BJ (cell line): ENCODE measurements at regions not wholly inside any gene's neighbourhood (a gene's known extent, or its start where the extent isn't known, plus 50 kb on each side); places are given as distances from the start of the nearest gene placed in this dataset.

Source experiments
- CTCF ChIA-PET: fragments of 350-600 bp; formaldehyde crosslinking; extraction: SDS; loops from one replicate; lab custom pipeline; 2021; ENCODE audit warnings: antibody characterized with exemption, inconsistent platforms; lab: Yijun Ruan, JAX
- POLR2A ChIA-PET: fragments of 300-600 bp; sonication (Branson Sonifier 250); formaldehyde crosslinking; extraction: SDS; loops from one replicate; lab custom pipeline; 2021; ENCODE audit warnings: antibody characterized with exemption; lab: Charles Lee
- DNase-seq: peaks from one replicate; pipeline ENCODE4 v3.0.0-alpha.2; 2011; ENCODE audit warnings: low read depth
- H3K27me3 ChIP-seq: 2 replicates; pipeline ENCODE4 v1.6.0; 2011; ENCODE audit warnings: low read length; ENCODE audit not compliant: control insufficient read depth, insufficient read depth
- H3K36me3 ChIP-seq: 2 replicates; pipeline ENCODE4 v1.5.1; 2011; ENCODE audit warnings: low read length; ENCODE audit not compliant: control insufficient read depth, insufficient read depth
- H3K4me3 ChIP-seq: 2 replicates; pipeline ENCODE4 v1.5.1; 2011; ENCODE audit warnings: low read depth, mild to moderate bottlenecking, control low read depth, low read length
- TF ChIP-seq, protein P1 (sequence below): IDR thresholded peaks from 2 replicates; pipeline ENCODE4 v1.5.1; 2011; ENCODE audit warnings: low read depth, mild to moderate bottlenecking, control low read depth, inconsistent platforms, low read length, moderate library complexity; ENCODE audit not compliant: insufficient read depth

DNA sequence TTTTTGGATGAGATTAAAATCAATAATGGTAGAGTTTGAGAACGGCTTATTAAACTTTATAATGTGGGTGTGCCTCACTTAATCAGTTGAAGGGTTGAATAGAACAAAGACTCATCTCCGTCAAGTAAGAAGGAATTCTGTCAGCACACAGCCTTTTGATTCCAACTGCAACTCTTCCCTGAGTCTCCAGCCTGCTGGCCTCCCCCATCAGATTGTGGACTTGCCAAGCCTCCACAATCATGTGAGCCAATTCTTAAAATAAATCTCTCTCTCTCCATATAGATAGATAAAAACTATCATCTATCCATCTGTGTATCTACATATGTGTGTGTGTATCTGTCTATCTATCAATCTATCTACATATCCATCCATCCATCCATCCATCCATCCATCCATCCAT is 127.4 kb upstream of the BTG1 start:
- H3K4me3 ChIP-seq, result no peak overlapping the region
- DNase-seq, result no peak
- ChIA-PET CTCF (no interaction called here), POLR2A (no interaction called here)
- H3K36me3 ChIP-seq, result no peaks in the 10 kb centered on the region
- H3K27me3 ChIP-seq, result no peaks in the 10 kb centered on the region
- TF ChIP-seq, protein P1, sequence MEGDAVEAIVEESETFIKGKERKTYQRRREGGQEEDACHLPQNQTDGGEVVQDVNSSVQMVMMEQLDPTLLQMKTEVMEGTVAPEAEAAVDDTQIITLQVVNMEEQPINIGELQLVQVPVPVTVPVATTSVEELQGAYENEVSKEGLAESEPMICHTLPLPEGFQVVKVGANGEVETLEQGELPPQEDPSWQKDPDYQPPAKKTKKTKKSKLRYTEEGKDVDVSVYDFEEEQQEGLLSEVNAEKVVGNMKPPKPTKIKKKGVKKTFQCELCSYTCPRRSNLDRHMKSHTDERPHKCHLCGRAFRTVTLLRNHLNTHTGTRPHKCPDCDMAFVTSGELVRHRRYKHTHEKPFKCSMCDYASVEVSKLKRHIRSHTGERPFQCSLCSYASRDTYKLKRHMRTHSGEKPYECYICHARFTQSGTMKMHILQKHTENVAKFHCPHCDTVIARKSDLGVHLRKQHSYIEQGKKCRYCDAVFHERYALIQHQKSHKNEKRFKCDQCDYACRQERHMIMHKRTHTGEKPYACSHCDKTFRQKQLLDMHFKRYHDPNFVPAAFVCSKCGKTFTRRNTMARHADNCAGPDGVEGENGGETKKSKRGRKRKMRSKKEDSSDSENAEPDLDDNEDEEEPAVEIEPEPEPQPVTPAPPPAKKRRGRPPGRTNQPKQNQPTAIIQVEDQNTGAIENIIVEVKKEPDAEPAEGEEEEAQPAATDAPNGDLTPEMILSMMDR, result no peak

DNA sequence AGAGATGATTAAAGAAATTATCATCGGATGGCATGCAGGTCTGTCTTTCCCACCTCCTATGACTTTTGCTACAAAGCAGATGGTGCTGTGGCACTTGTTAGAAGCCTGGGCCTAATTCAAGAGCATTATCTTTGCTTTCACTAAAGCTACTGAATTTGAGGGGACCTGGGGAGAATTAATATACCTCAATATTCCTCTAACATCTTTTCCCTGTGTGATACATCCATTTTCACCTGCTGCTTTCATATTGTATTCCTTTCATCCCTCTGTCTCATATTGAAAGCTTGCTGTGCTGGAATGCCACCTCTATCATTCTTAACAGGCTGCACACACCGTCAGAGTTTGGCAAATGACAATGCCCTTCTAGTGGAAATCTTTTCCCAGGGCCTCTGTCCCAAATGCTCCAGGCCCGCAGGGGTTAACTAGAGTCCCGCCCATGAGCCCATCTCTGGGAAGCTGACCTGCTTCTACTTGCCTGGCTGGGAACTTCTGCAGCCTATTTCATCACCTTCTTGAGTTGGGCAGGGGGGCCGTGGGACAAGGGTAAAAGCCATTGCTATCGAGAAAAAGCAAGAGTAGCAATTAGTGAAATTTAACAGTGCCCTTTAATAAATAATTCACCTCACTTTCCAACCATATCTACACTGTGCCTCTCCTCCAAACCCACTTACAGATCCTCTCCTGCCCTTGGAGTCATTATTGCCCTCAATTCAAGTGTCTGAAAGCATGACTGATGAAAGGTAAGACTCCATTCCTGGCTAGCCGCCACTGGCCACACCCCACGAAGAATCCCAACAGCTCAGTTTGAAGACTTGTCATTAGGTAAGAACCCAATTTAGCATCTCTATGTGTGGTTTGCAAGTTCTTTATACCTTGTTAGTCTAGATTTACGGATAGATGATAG is 126.7 kb upstream of the BTG1 start:
- Histone ChIP-seq H3K4me3 (no peak overlapping the region), H3K27me3 (no peaks in the 10 kb centered on the region), H3K36me3 (no peaks in the 10 kb centered on the region)
- ChIA-PET CTCF (no interaction called here), POLR2A (no interaction called here)
- DNase-seq, result no peak
- TF ChIP-seq, protein P1, result no peak

DNA sequence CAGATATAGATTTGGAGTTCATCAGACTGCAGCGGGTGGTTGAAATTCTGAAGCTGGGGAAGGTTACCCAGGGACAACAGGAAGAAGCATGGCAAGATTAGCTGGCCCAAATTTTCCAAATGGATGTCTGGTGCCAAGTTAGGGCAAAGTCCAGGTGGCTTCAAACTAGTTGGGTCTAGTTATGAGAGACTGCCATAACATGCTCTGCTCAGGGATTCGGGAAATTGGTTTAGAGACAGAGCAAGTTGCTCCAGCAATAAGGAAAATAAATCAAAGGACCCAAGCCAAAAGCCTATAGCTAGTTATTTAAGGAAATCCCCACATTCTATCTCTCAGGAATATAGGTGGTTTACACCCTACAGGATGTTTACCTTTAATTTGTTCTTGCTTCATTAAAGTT is 125.7 kb upstream of the BTG1 start:
- DNase-seq, result no peak
- Histone ChIP-seq H3K27me3 (no peaks in the 10 kb centered on the region), H3K4me3 (no peak overlapping the region), H3K36me3 (no peaks in the 10 kb centered on the region)
- ChIA-PET CTCF (no interaction called here), POLR2A (no interaction called here)
- TF ChIP-seq, protein P1, result no peak

DNA sequence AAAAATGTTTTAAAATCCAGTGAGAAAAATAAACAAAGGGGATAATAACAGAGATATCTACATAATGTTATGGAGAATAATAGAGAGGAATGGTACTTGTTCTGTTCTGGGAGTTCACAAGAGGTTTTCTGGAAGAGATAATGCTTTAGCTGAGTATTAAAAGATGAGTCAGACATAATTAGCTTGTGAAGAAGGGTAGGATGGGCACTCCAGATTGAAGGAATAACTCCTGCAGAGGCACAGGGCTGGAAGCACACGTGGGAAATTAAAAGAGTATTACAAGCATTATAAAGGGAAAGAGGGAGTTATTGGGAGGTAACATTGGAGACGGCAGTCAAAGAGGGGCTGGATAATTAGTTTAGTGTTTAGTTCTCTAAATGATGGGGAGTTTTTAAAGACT is 124.9 kb upstream of the BTG1 start:
- H3K4me3 ChIP-seq, result no peak overlapping the region
- H3K36me3 ChIP-seq, result no peaks in the 10 kb centered on the region
- CTCF ChIA-PET, result no interaction called here
- POLR2A ChIA-PET, result no interaction called here
- H3K27me3 ChIP-seq, result no peaks in the 10 kb centered on the region
- TF ChIP-seq, protein P1, result no peak
- no peak for DNase-seq

DNA sequence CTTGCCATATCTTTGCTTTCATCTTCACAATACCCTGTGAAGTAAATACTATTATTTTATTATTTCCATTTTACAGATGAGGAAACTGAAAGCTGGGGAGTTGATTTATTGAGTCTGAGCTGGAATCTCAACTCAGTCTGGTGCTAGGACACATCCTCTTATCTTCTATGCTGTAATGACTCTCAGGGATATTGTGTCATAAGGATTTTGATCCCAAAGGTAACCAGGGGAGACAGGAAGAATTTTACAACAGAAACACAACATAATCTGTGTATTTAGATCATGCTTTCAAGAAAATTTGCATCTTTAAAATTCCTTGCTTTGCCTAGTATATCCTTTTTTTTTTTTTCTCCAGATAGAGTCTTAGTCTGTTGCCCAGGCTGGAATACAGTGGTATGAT is 123.3 kb upstream of the BTG1 start:
- ChIA-PET POLR2A (no interaction called here), CTCF (no interaction called here)
- no peaks in the 10 kb centered on the region for H3K27me3 ChIP-seq
- no peaks in the 10 kb centered on the region for H3K36me3 ChIP-seq
- no peak for DNase-seq
- H3K4me3 ChIP-seq, result no peak overlapping the region
- TF ChIP-seq, protein P1, result no peak
